G401 (cell line): ENCODE measurements at regions not wholly inside any gene's neighbourhood (a gene's known extent, or its start where the extent isn't known, plus 50 kb on each side); places are given as distances from the start of the nearest gene placed in this dataset.
A peak's percentile ranks its signal among the peaks of the same experiment; 100 is the strongest.
"Not testable (repeated sequence)": the region's sequence is repeated elsewhere in the genome, so short reads cannot be mapped to it uniquely, and the experiment has no call there.

ENCODE experiments used
- DNase-seq: peaks from one replicate; pipeline ENCODE4 v3.0.0-alpha.2; 2015; ENCODE audit warnings: low spot score
- in situ Hi-C: cut with HindIII; loops from 2 replicates; pipeline ENCODE4 v1.10.0; 2016; ENCODE audit warnings: low sequenced_read_pairs, mixed read lengths

DNA sequence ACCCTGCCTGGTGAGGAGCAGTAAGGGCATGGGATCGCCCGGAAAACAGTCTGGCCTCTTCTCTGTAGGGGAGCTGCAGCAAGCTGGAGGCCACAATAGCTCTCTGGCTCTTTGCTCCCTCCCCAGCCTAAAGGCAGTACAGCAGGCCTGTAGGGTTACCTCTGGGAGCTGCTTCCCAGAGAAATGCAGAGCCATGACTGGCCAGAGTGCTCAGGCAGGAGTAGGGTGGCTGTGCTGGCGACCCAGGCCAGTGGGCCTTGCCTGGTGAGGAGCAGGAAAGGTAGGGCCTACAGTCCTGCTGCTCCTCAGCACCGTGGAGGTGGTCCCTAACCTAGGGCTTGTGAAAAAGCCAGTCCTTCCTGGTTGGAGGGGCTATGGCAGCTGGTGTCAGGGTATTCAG is 129.9 kb upstream of the CHD6 start:
- no peak for DNase-seq
- in situ Hi-C loops: no loop called here

- in situ Hi-C loops: no loop called here
Measured at GRCh38 chr20:41747226-41747625, 129.0 kb upstream of the CHD6 start.

GRCh38 chr20:41746635-41747034 is 128.5 kb upstream of the CHD6 start:
- in situ Hi-C loops: no loop called here
- DNase-seq: no peak

More at GRCh38 chr20:41747226-41747625, 129.0 kb upstream of the CHD6 start:
- DNase-seq: no peak

GRCh38 chr20:41738604-41739206 is 120.5 kb upstream of the CHD6 start:
- DNase-seq: peak; percentile 30
- in situ Hi-C loops: no loop called here

GRCh38 chr20:41735949-41736348 is 117.8 kb upstream of the CHD6 start:
- no peak for DNase-seq
- in situ Hi-C loops: no loop called here

- in situ Hi-C loops: no loop called here
Measured at GRCh38 chr20:41734506-41734945, 116.3 kb upstream of the CHD6 start.

GRCh38 chr20:41733151-41733550 is 115.0 kb upstream of the CHD6 start:
- DNase-seq: no peak
- in situ Hi-C loops: no loop called here

More at GRCh38 chr20:41734506-41734945, 116.3 kb upstream of the CHD6 start:
- DNase-seq: peak; percentile 17

GRCh38 chr20:41731198-41731597 is 113.0 kb upstream of the CHD6 start:
- in situ Hi-C loops, DNase-seq: not testable (repeated sequence)

DNA sequence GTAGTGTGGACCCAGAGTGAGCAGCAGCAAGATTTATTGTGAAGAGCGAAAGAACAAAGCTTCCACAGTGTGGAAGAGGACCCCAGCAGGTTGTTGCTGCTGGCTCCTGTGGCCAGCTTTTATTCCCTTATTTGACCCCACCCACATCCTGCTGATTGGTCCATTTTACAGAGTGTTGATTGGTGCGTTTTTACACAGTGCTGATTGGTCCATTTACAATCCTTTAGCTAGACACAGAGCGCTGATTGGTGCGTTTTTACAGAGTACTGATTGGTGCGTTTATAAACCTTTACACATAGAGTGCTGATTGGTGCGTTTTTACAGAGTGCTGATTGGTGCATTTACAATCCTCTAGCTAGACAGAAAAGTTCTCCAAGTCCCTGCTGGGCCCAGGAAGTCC is 109.5 kb upstream of the CHD6 start:
- DNase-seq, in situ Hi-C loops: not testable (repeated sequence)

- DNase-seq: no peak
- in situ Hi-C loops: no loop called here
Measured at GRCh38 chr20:41726727-41727126, 108.5 kb upstream of the CHD6 start.

- in situ Hi-C loops: no loop called here
- DNase-seq: no peak
Measured at GRCh38 chr20:41719151-41719550, 101.0 kb upstream of the CHD6 start.

DNA sequence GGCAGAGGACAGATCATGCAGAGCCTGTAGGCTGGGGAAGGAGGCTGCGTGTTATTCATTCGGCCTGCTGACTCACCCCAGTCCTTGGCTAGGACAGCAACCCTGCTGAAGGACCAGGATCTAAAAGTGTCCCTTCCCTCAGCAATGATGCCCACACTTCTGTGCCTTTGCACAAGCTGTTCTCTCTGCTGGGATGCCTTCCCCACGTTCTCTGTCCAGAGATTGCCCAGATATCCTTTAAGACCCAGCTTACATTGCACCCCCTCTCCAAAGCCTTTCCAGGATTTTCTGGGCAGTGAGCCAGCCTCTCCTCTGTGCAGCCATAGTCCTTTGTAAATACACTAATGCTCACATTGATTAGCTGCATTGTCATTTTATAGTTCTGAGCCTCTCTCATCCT is 99.3 kb upstream of the CHD6 start:
- in situ Hi-C loops: no loop called here
- no peak for DNase-seq

DNA sequence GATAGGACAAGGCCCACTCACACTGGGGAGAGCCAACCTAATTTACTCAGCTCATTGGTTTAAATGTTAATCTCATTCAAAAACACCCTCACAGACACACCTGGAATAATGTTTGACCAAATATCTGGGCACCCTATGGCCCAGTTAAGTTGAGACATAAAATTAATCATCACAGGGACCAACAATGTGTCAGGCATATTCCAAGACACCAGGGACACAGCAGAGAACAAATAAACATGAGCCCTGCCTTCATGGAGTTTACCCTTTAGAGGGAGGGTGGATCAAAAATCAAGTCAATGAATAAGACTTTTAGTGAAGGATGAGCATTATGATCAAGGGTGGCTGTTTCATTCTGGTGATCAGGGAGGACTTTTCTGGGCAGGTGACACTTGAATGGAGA is 98.7 kb upstream of the CHD6 start:
- no peak for DNase-seq
- in situ Hi-C loops: no loop called here

- DNase-seq: no peak
- in situ Hi-C loops: no loop called here
Measured at GRCh38 chr20:41716436-41716835, 98.3 kb upstream of the CHD6 start.

DNA sequence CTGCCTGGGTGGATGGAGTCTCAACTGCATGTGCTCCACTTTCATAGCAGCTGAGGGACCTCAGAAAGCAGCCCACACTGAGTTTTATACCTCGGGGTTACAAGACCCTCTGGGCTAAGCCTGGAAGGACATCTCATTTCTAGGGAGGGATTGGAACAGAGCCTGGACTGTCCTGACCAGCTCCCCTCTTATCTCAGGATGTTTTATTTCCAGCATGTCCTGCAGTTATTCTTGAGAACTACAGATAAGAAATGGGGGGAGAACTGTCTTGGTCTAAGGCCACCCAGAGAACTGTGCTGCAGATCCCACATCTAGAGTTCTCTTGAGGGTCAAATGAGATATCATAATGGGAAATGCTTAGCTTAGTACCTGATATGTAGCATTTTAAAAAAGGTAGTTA is 97.3 kb upstream of the CHD6 start:
- in situ Hi-C loops: no loop called here
- no peak for DNase-seq

DNA sequence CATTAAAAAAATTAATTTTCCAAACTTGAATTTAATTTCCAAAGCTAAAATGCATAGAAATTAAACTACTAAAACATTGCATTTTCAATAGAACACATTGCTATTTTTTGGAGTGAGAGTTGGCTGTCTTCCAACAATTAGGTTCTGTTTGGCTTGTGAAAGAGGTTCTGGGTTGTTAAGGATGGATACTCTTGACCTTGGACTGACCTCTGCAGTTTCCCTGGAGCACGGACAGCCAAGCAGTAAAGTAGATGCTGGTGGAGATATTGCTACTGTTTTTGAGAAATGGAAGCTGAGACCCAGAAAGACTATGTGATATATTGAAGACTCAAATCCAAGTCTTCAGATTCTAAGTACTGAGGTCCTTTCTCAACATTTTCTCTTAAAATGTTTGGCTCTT is 95.9 kb upstream of the CHD6 start:
- DNase-seq: no peak
- in situ Hi-C loops: no loop called here

DNA sequence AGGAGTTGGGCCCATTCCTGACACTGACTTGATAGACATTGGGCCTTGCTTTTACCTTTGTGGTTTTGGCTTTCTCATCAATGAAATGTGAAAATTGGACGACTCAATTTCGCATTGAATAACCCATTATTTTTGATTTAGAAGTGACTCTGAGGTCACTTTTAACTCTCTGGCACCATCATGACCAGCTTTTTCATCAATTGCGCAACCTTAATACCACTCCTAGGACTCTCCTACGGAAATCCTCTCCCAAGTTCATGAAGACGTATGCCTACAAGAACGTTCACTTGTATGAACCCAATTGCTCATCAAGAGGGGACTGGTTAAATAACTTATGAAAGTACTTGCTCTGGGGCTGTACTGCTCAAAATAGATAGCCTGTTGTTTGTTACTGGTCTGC is 86.7 kb upstream of the CHD6 start:
- DNase-seq: no peak
- in situ Hi-C loops: no loop called here

DNA sequence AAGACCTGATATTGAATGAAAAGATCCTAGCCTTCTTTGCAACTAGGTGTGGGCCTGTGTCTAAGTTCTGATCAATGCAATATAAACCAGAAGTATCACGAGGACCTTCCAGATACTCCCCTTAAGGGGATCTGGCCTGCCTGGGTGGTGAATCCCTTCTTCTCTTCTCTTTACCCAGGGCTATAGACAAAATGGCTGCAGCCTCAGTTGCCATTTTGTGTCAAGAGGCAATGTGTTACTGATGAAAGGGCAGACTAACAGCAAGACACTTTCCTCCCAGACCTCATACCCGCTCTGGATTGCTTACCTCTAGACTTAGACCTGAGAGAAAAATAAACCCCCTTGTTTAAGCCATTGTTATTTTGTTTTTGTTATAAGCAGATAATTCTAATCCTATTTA is 84.5 kb upstream of the CHD6 start:
- in situ Hi-C loops: no loop called here
- no peak for DNase-seq

- no peak for DNase-seq
Measured at GRCh38 chr20:41701588-41702348, 83.6 kb upstream of the CHD6 start.

GRCh38 chr20:41699673-41700072 is 81.5 kb upstream of the CHD6 start:
- DNase-seq, in situ Hi-C loops: not testable (repeated sequence)

More at GRCh38 chr20:41701588-41702348, 83.6 kb upstream of the CHD6 start:
- in situ Hi-C loops: no loop called here
